H1 (cell line): ENCODE measurements at regions not wholly inside any gene's neighbourhood (a gene's known extent, or its start where the extent isn't known, plus 50 kb on each side); places are given as distances from the start of the nearest gene placed in this dataset.

ENCODE experiments used
- CTCF ChIA-PET: fragments of 300-600 bp; sonication (Branson Sonifier 250); formaldehyde crosslinking; loops from one replicate; lab custom pipeline; 2021; ENCODE audit not compliant: partially characterized antibody; lab: Charles Lee
- POLR2A ChIA-PET: fragments of 300-600 bp; sonication (Branson Sonifier 250); formaldehyde crosslinking; loops from one replicate; lab custom pipeline; 2021; ENCODE audit warnings: inconsistent platforms; ENCODE audit not compliant: partially characterized antibody; lab: Charles Lee
- DNase-seq, 2 experiments: peaks; one replicate each; pipeline versions ENCODE4 v3.0.0 to v3.0.0-alpha.2; 2010 to 2022; ENCODE audit warnings: low spot score in 2 of 2, low read depth in 1 of 2, mixed read lengths in 1 of 2
- FAIRE-seq: peaks from 2 replicates; lab custom pipeline; 2011; peaks lifted over from hg19 to GRCh38; lab: Jason Lieb, UNC
- H2AFZ ChIP-seq: 2 replicates; pipeline ENCODE4 v1.8.1; 2012; ENCODE audit warnings: low read length, inconsistent platforms
- H2AK5ac ChIP-seq: 2 replicates; pipeline ENCODE4 v1.6.1; 2013; ENCODE audit warnings: low read depth, low read length
- H2BK120ac ChIP-seq: replicated peaks from 2 replicates; pipeline ENCODE3; 2013; ENCODE audit warnings: low read depth, low read length, inconsistent platforms
- H2BK12ac ChIP-seq: 2 replicates; pipeline ENCODE4 v1.6.1; 2013; ENCODE audit warnings: low read depth, low read length
- H2BK15ac ChIP-seq: 2 replicates; pipeline ENCODE4 v1.6.1; 2013; ENCODE audit warnings: low read length
- H2BK20ac ChIP-seq: 2 replicates; pipeline ENCODE4 v1.6.1; 2013; ENCODE audit warnings: low read length
- H2BK5ac ChIP-seq: 2 replicates; pipeline ENCODE4 v1.6.1; 2013; ENCODE audit warnings: low read depth, low read length
- H3K14ac ChIP-seq: 2 replicates; pipeline ENCODE4 v1.6.1; 2013; ENCODE audit warnings: inconsistent platforms; ENCODE audit not compliant: insufficient read length
- H3K18ac ChIP-seq: 2 replicates; pipeline ENCODE4 v1.6.1; 2013; ENCODE audit warnings: low read length; ENCODE audit errors: extremely low read depth
- H3K23ac ChIP-seq: 2 replicates; pipeline ENCODE4 v1.6.1; 2013; ENCODE audit warnings: inconsistent platforms; ENCODE audit not compliant: insufficient read length
- H3K23me2 ChIP-seq: 2 replicates; pipeline ENCODE4 v1.6.1; 2013; ENCODE audit warnings: low read depth, low read length
- H3K27ac ChIP-seq: 2 replicates; pipeline ENCODE4 v1.6.1; 2011; ENCODE audit warnings: low read depth, low read length, inconsistent platforms
- H3K27me3 ChIP-seq, 4 experiments: replicated peaks in 1 of 4; 1 replicate in 1 of 4; 2 replicates in 3 of 4; pipeline versions ENCODE4 v1.6.1 to v1.8.1; 2011 to 2013; ENCODE audit warnings: low read length in 3 of 4, mild to moderate bottlenecking in 3 of 4, inconsistent platforms in 2 of 4, mixed read lengths in 2 of 4, moderate library complexity in 1 of 4; ENCODE audit not compliant: control insufficient read depth in 3 of 4, insufficient read depth in 3 of 4; ENCODE audit errors: extremely low read depth in 1 of 4
- H3K36me3 ChIP-seq, 4 experiments: 2 replicates each; pipeline versions ENCODE4 v1.6.1 to v1.8.1; 2011 to 2013; ENCODE audit warnings: mild to moderate bottlenecking in 4 of 4, low read length in 3 of 4, moderate library complexity in 2 of 4, control low read depth in 1 of 4, inconsistent platforms in 1 of 4; ENCODE audit not compliant: insufficient read depth in 4 of 4, control insufficient read depth in 2 of 4
- H3K4ac ChIP-seq: replicated peaks from 2 replicates; pipeline ENCODE3; 2013; ENCODE audit warnings: low read length, low read depth, mixed read lengths, inconsistent platforms; ENCODE audit not compliant: insufficient read length
- H3K4me1 ChIP-seq, 4 experiments: replicated peaks in 1 of 4; 1 replicate in 1 of 4; 2 replicates in 3 of 4; pipeline versions ENCODE4 v1.6.1 to v1.8.1; 2011 to 2013; ENCODE audit warnings: low read length in 3 of 4, inconsistent platforms in 2 of 4, mixed read lengths in 1 of 4; ENCODE audit not compliant: insufficient read depth in 4 of 4, control insufficient read depth in 3 of 4
- H3K4me2 ChIP-seq, 2 experiments: 2 replicates each; pipeline versions ENCODE4 v1.6.1 to v1.8.1; 2011 to 2013; ENCODE audit warnings: low read depth in 2 of 2, low read length in 2 of 2, control low read depth in 1 of 2, inconsistent platforms in 1 of 2, mild to moderate bottlenecking in 1 of 2; ENCODE audit not compliant: insufficient read depth in 1 of 2
- H3K4me3 ChIP-seq, 4 experiments: fragments of 200-600, 300-600 bp in 1 of 4; sonication (generic), shearing (Covaris generic), sonication (Bioruptor Twin) in 1 of 4; 2 replicates each; pipeline versions ENCODE4 v1.5.1 to v1.8.1; 2011 to 2016; ENCODE audit warnings: low read length in 4 of 4, low read depth in 3 of 4, control low read depth in 2 of 4, inconsistent platforms in 2 of 4, mild to moderate bottlenecking in 2 of 4, mixed read lengths in 1 of 4, moderate library complexity in 1 of 4; ENCODE audit not compliant: insufficient read depth in 2 of 4; ENCODE audit errors: extremely low read depth in 1 of 4
- H3K56ac ChIP-seq: replicated peaks from 2 replicates; pipeline ENCODE3; 2013; ENCODE audit warnings: low read depth, mild to moderate bottlenecking, mixed read lengths, low read length, inconsistent platforms; ENCODE audit not compliant: insufficient read length
- H3K79me1 ChIP-seq: 2 replicates; pipeline ENCODE4 v1.6.1; 2013; ENCODE audit warnings: low read depth, low read length, control low read depth
- H3K79me2 ChIP-seq, 2 experiments: 2 replicates each; pipeline versions ENCODE4 v1.6.1 to v1.8.1; 2012 to 2013; ENCODE audit warnings: low read length in 2 of 2, mild to moderate bottlenecking in 2 of 2, inconsistent platforms in 1 of 2; ENCODE audit not compliant: insufficient read depth in 2 of 2, control insufficient read depth in 1 of 2
- H3K9ac ChIP-seq, 4 experiments: replicated peaks in 1 of 4; 1 replicate in 1 of 4; 2 replicates in 3 of 4; pipeline versions ENCODE4 v1.6.1 to v1.8.1; 2011 to 2013; ENCODE audit warnings: low read depth in 3 of 4, low read length in 3 of 4, control low read depth in 2 of 4, mild to moderate bottlenecking in 2 of 4, moderate library complexity in 2 of 4, inconsistent platforms in 1 of 4; ENCODE audit errors: extremely low read depth in 1 of 4
- H3K9me3 ChIP-seq, 2 experiments: 2 replicates each; pipeline versions ENCODE4 v1.6.1 to v1.8.1; 2012 to 2013; ENCODE audit warnings: mild to moderate bottlenecking in 2 of 2, moderate library complexity in 2 of 2, control low read depth in 1 of 2, inconsistent platforms in 1 of 2, low read depth in 1 of 2, low read length in 1 of 2, mixed read lengths in 1 of 2; ENCODE audit not compliant: insufficient read depth in 2 of 2
- H4K20me1 ChIP-seq, 2 experiments: replicated peaks in 1 of 2; 2 replicates each; pipeline versions ENCODE3 to v1.8.1; 2011 to 2013; ENCODE audit warnings: inconsistent platforms in 2 of 2, low read length in 2 of 2, mild to moderate bottlenecking in 1 of 2; ENCODE audit not compliant: insufficient read depth in 2 of 2, control insufficient read depth in 1 of 2
- H4K5ac ChIP-seq: 2 replicates; pipeline ENCODE4 v1.6.1; 2013; ENCODE audit warnings: low read length, low read depth, mixed read lengths, inconsistent platforms; ENCODE audit not compliant: insufficient read length
- H4K8ac ChIP-seq: 2 replicates; pipeline ENCODE4 v1.8.0; 2013; ENCODE audit warnings: mild to moderate bottlenecking, moderate library complexity, low read length, inconsistent platforms; ENCODE audit not compliant: insufficient read depth; ENCODE audit errors: extremely low read depth
- H4K91ac ChIP-seq: replicated peaks from 2 replicates; pipeline ENCODE3; 2013; ENCODE audit warnings: low read length, mixed read lengths, inconsistent platforms; ENCODE audit not compliant: insufficient read length
- BACH1 ChIP-seq: IDR thresholded peaks from 2 replicates; pipeline ENCODE4 v1.6.1; 2012; ENCODE audit warnings: low read length, improper control_type of control experiment
- CBX5 ChIP-seq: fragments of 300-800, 300-1000 bp; sonication (generic); IDR thresholded peaks from 2 replicates; pipeline ENCODE4 v1.7.1; 2016; ENCODE audit warnings: antibody characterized with exemption, low read length, low read depth
- EP300 ChIP-seq, 2 experiments: IDR thresholded peaks; 1 replicate in 1 of 2; 2 replicates in 1 of 2; pipeline ENCODE4 v1.6.1; 2011 to 2012; ENCODE audit warnings: low read depth in 2 of 2, low read length in 2 of 2, mild to moderate bottlenecking in 2 of 2, borderline replicate concordance in 1 of 2, inconsistent platforms in 1 of 2, moderate library complexity in 1 of 2
- FOSL1 ChIP-seq: IDR thresholded peaks from 2 replicates; pipeline ENCODE4 v1.6.1; 2011; ENCODE audit warnings: mild to moderate bottlenecking, low read depth, low read length, moderate library complexity; ENCODE audit not compliant: insufficient read depth
- KDM5A ChIP-seq: fragments of 200-600 bp; IDR thresholded peaks from 2 replicates; pipeline ENCODE4 v1.7.1; 2012; ENCODE audit warnings: mild to moderate bottlenecking, low read length, inconsistent platforms, mixed read lengths
- MAFK ChIP-seq: IDR thresholded peaks from 2 replicates; pipeline ENCODE4 v1.6.1; 2012; ENCODE audit warnings: low read depth, mild to moderate bottlenecking, improper control_type of control experiment, low read length
- POU5F1 ChIP-seq: IDR thresholded peaks from 2 replicates; pipeline ENCODE4 v1.6.1; 2011; ENCODE audit warnings: low read depth, mild to moderate bottlenecking, low read length, moderate library complexity
- RBBP5 ChIP-seq: IDR thresholded peaks from 2 replicates; pipeline ENCODE4 v1.7.1; 2012; ENCODE audit warnings: low read depth, mild to moderate bottlenecking, inconsistent platforms, low read length, moderate library complexity, borderline replicate concordance
- RNF2 ChIP-seq: fragments of 200-900, 300-1000 bp; sonication (generic); IDR thresholded peaks from 2 replicates; pipeline ENCODE4 v1.7.1; 2016; ENCODE audit warnings: borderline replicate concordance, low read depth, mild to moderate bottlenecking, antibody characterized with exemption, low read length; ENCODE audit not compliant: poor library complexity, severe bottlenecking; ENCODE audit errors: missing control alignments
- SP4 ChIP-seq: IDR thresholded peaks from 2 replicates; pipeline ENCODE4 v1.6.1; 2012; ENCODE audit warnings: low read length, inconsistent platforms
- SRF ChIP-seq: IDR thresholded peaks from 2 replicates; pipeline ENCODE4 v1.6.1; 2011; ENCODE audit warnings: mild to moderate bottlenecking, low read depth, low read length, moderate library complexity
- TAF1 ChIP-seq: IDR thresholded peaks from 2 replicates; pipeline ENCODE4 v1.6.1; 2011; ENCODE audit warnings: mild to moderate bottlenecking, low read depth, low read length
- YY1 ChIP-seq: IDR thresholded peaks from 2 replicates; pipeline ENCODE4 v1.6.1; 2011; ENCODE audit warnings: low read depth, mild to moderate bottlenecking, low read length
- ZNF274 ChIP-seq: IDR thresholded peaks from 2 replicates; pipeline ENCODE4 v1.7.0; 2012; ENCODE audit warnings: low read length, borderline replicate concordance; ENCODE audit errors: extremely low read depth
- WGBS, 2 experiments: shearing (Covaris generic) in 1 of 2; methylation state at CpG; one replicate each; pipeline versions ENCODE4 v1.1.6 to v1.1.7; 2013 to 2015; ENCODE audit warnings: low lambda C conversion rate in 2 of 2, mixed read lengths in 2 of 2, inconsistent platforms in 1 of 2, low coverage in 1 of 2, missing lambda C conversion rate in 1 of 2; ENCODE audit not compliant: insufficient replicate concordance in 2 of 2, insufficient coverage in 1 of 2, insufficient read length in 1 of 2; ENCODE audit errors: extremely low coverage in 1 of 2, missing lambda C conversion rate in 1 of 2; 5-methylcytosine and 5-hydroxymethylcytosine counted together

DNA sequence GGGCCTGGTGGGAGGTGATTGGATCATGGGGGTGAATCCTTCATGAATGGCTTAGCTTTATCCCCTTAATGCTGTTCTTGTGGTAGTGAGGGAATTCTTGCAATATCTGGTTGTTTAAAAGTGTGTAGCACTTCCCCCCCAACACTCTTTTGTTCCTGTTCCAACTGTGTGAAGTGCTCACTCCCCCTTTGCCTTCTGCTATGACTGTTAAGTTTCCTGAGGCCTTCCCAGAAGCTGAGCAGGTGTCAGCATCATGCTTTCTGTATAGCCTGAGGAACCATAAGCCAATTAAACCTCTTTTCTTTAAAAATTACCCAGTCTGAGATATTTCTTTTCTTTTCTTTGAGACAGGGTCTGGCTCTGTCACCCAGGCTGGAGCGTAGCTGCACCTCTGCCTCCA, 139.4 kb downstream of the RNF152 start:
- Histone ChIP-seq H3K4me3 (no peak overlapping the region), H4K91ac (no peak overlapping the region), H2AFZ (no peak overlapping the region), H4K8ac (no peak overlapping the region), H3K4me2 (no peak overlapping the region), H3K27me3 (no peaks in the 10 kb centered on the region), H3K79me1 (no peaks in the 10 kb centered on the region), H2BK5ac (no peak overlapping the region), H3K56ac (no peak overlapping the region), H3K14ac (no peak overlapping the region), H3K4ac (no peak overlapping the region), H2BK15ac (no peak overlapping the region), H3K18ac (no peak overlapping the region), H2AK5ac (no peak overlapping the region), H4K5ac (no peak overlapping the region), H2BK20ac (no peak overlapping the region), H3K9me3 (no peaks in the 10 kb centered on the region), H3K9ac (no peak overlapping the region), H4K20me1 (no peaks in the 10 kb centered on the region), H3K23me2 (no peaks in the 10 kb centered on the region), H3K79me2 (no peaks in the 10 kb centered on the region), H3K27ac (no peak overlapping the region), H3K23ac (no peak overlapping the region), H3K4me1 (no peaks in the 10 kb centered on the region), H3K36me3 (no peaks in the 10 kb centered on the region), H2BK12ac (no peak overlapping the region), H2BK120ac (no peak overlapping the region)
- POLR2A ChIA-PET, result no interaction called here
- DNase-seq, result no peak
- FAIRE-seq, result no peak
- TF ChIP-seq BACH1 (no peak), SRF (no peak), YY1 (no peak), TAF1 (no peak), FOSL1 (no peak), ZNF274 (no peak), SP4 (no peak), RNF2 (no peak), RBBP5 (no peak), CBX5 (no peak), KDM5A (no peak), MAFK (no peak), POU5F1 (no peak), EP300 (IDR thresholded peaks at IDR 0.05; ENCODE audit: borderline replicate concordance in 1 of 2, low read depth in 2 of 2, low read length in 2 of 2) (no peak)
- CTCF ChIA-PET, result no interaction called here
- 100% methylated on average over 1 of the region's 1 CpG; no CpG with 5 or more reads in 1 of the 2 experiments for WGBS, 2 experiments
